Vagina (tissue), 2 donors: ENCODE measurements at regions not wholly inside any gene's neighbourhood (a gene's known extent, or its start where the extent isn't known, plus 50 kb on each side); places are given as distances from the start of the nearest gene placed in this dataset.
"Not testable (repeated sequence)": the region's sequence is repeated elsewhere in the genome, so short reads cannot be mapped to it uniquely, and the experiment has no call there.

ENCODE experiments used
- POLR2A ChIP-seq, 2 donors: fragments of 450-650 bp; IDR thresholded peaks; one replicate each; pipeline ENCODE4 v1.6.1; 2017; ENCODE audit warnings: antibody characterized with exemption in 2 of 2, mild to moderate bottlenecking in 2 of 2, moderate library complexity in 2 of 2
- POLR2AphosphoS5 ChIP-seq, 2 donors: sonication (generic); formaldehyde crosslinking; IDR thresholded peaks; one replicate each; pipeline ENCODE4 v1.9.0; 2017; ENCODE audit warnings: antibody characterized with exemption in 2 of 2, mild to moderate bottlenecking in 2 of 2, low read depth in 1 of 2; ENCODE audit not compliant: insufficient read depth in 1 of 2
- TF ChIP-seq, protein P1 (sequence below), 3 experiments: fragments of 450-650 bp in 2 of 3; fragments of 200-600 bp in 1 of 3; sonication (generic) in 1 of 3; IDR thresholded peaks; one replicate each; pipeline ENCODE4 v1.5.1; 2017 to 2019; ENCODE audit warnings: antibody characterized with exemption in 3 of 3, mild to moderate bottlenecking in 2 of 3, moderate library complexity in 2 of 3

GRCh38 chr11:15850335-15850734 is 506.0 kb downstream of the SOX6 start:
- TF ChIP-seq POLR2A (IDR thresholded peaks at IDR 0.05); POLR2AphosphoS5 (IDR thresholded peaks at IDR 0.05; ENCODE audit: insufficient read depth in 1 of 2, low read depth in 1 of 2): not testable (repeated sequence)
- TF ChIP-seq, protein P1, sequence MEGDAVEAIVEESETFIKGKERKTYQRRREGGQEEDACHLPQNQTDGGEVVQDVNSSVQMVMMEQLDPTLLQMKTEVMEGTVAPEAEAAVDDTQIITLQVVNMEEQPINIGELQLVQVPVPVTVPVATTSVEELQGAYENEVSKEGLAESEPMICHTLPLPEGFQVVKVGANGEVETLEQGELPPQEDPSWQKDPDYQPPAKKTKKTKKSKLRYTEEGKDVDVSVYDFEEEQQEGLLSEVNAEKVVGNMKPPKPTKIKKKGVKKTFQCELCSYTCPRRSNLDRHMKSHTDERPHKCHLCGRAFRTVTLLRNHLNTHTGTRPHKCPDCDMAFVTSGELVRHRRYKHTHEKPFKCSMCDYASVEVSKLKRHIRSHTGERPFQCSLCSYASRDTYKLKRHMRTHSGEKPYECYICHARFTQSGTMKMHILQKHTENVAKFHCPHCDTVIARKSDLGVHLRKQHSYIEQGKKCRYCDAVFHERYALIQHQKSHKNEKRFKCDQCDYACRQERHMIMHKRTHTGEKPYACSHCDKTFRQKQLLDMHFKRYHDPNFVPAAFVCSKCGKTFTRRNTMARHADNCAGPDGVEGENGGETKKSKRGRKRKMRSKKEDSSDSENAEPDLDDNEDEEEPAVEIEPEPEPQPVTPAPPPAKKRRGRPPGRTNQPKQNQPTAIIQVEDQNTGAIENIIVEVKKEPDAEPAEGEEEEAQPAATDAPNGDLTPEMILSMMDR (IDR thresholded peaks at IDR 0.05) = not testable (repeated sequence)
